Keratinocyte (primary cell): ENCODE measurements at regions not wholly inside any gene's neighbourhood (a gene's known extent, or its start where the extent isn't known, plus 50 kb on each side); places are given as distances from the start of the nearest gene placed in this dataset.

ENCODE experiments used
- DNase-seq: peaks from one replicate; pipeline ENCODE4 v3.0.0-alpha.2; 2011; ENCODE audit warnings: low read depth, missing footprints, low spot score
- FAIRE-seq: peaks from 2 replicates; lab custom pipeline; 2011; peaks lifted over from hg19 to GRCh38; lab: Jason Lieb, UNC
- H2AFZ ChIP-seq: 2 replicates; pipeline ENCODE4 v1.6.0; 2012; ENCODE audit warnings: low read length, control low read depth, inconsistent platforms; ENCODE audit not compliant: control insufficient read depth
- H3K27ac ChIP-seq: 2 replicates; pipeline ENCODE4 v1.5.1; 2011; ENCODE audit warnings: low read length; ENCODE audit not compliant: control insufficient read depth, insufficient read depth
- H3K27me3 ChIP-seq: 3 replicates; pipeline ENCODE4 v1.6.0; 2011; ENCODE audit warnings: low read length; ENCODE audit not compliant: control insufficient read depth, insufficient read depth; ENCODE audit errors: extremely low read depth
- H3K36me3 ChIP-seq, 2 experiments: 2 replicates in 1 of 2; 3 replicates in 1 of 2; pipeline ENCODE4 v1.5.1; 2011; ENCODE audit warnings: low read length in 2 of 2, mild to moderate bottlenecking in 1 of 2; ENCODE audit not compliant: control insufficient read depth in 2 of 2, insufficient read depth in 2 of 2; ENCODE audit errors: extremely low read depth in 1 of 2
- H3K4me1 ChIP-seq: 3 replicates; pipeline ENCODE4 v1.5.1; 2011; ENCODE audit warnings: low read length; ENCODE audit not compliant: control insufficient read depth, insufficient read depth; ENCODE audit errors: extremely low read depth
- H3K4me2 ChIP-seq: 3 replicates; pipeline ENCODE4 v1.6.0; 2011; ENCODE audit warnings: low read depth, low read length; ENCODE audit not compliant: control insufficient read depth, insufficient read depth; ENCODE audit errors: extremely low read depth
- H3K4me3 ChIP-seq, 3 experiments: fragments of 200-600 bp in 1 of 3; sonication (generic) in 1 of 3; 2 replicates in 2 of 3; 3 replicates in 1 of 3; pipeline ENCODE4 v1.5.1; 2011 to 2016; ENCODE audit warnings: low read length in 3 of 3, mild to moderate bottlenecking in 3 of 3, control low read depth in 2 of 3, inconsistent platforms in 1 of 3, low read depth in 1 of 3, mixed read lengths in 1 of 3, mixed run types in 1 of 3, moderate library complexity in 1 of 3; ENCODE audit not compliant: control insufficient read depth in 2 of 3, insufficient read depth in 2 of 3; ENCODE audit errors: extremely low read depth in 1 of 3
- H3K79me2 ChIP-seq: 2 replicates; pipeline ENCODE4 v1.6.0; 2012; ENCODE audit warnings: low read length; ENCODE audit not compliant: control insufficient read depth, insufficient read depth
- H3K9ac ChIP-seq: 3 replicates; pipeline ENCODE4 v1.6.0; 2011; ENCODE audit warnings: low read length; ENCODE audit not compliant: control insufficient read depth, insufficient read depth; ENCODE audit errors: extremely low read depth
- H3K9me1 ChIP-seq: 3 replicates; pipeline ENCODE4 v1.6.0; 2011; ENCODE audit warnings: low read length; ENCODE audit not compliant: control insufficient read depth, insufficient read depth; ENCODE audit errors: extremely low read depth
- H3K9me3 ChIP-seq: 2 replicates; pipeline ENCODE4 v1.5.1; 2012; ENCODE audit warnings: low read depth, low read length; ENCODE audit not compliant: control insufficient read depth
- H4K20me1 ChIP-seq: 3 replicates; pipeline ENCODE4 v1.6.0; 2011; ENCODE audit warnings: low read length; ENCODE audit not compliant: control insufficient read depth, insufficient read depth; ENCODE audit errors: extremely low read depth
- CTCF ChIP-seq, 3 experiments: IDR thresholded peaks in 1 of 3; conservative IDR thresholded peaks in 1 of 3; optimal IDR thresholded peaks in 1 of 3; 2 replicates in 2 of 3; 3 replicates in 1 of 3; pipeline versions ENCODE3 to v1.5.1; 2011; ENCODE audit warnings: low read length in 3 of 3, mild to moderate bottlenecking in 3 of 3, moderate library complexity in 2 of 3, control low read depth in 1 of 3, inconsistent platforms in 1 of 3; ENCODE audit not compliant: insufficient read depth in 2 of 3; ENCODE audit errors: extremely low read depth in 1 of 3
- EZH2 ChIP-seq: IDR thresholded peaks from one replicate; pipeline ENCODE4 v1.6.1; 2012; ENCODE audit warnings: inconsistent platforms, mild to moderate bottlenecking, low read length, moderate library complexity
- dilution Hi-C: fragments of 300-500 bp; cut with MboI; formaldehyde crosslinking; loops from one replicate; pipeline ENCODE4 v1.7.0; 2020; ENCODE audit warnings: low sequenced_read_pairs; ENCODE audit not compliant: extremely low pct_ligation_motif_present

GRCh38 chr18:61062258-61062657 lies 271.0 kb upstream of the CDH20 start:
- Histone ChIP-seq H3K9me1 (no peaks in the 10 kb centered on the region), H3K27me3 (no peaks in the 10 kb centered on the region), H3K36me3 (no peaks in the 10 kb centered on the region), H3K27ac (no peak overlapping the region), H4K20me1 (no peaks in the 10 kb centered on the region), H3K4me2 (no peak overlapping the region), H3K9me3 (no peaks in the 10 kb centered on the region), H3K79me2 (no peaks in the 10 kb centered on the region), H3K4me1 (no peaks in the 10 kb centered on the region), H2AFZ (no peak overlapping the region), H3K9ac (no peak overlapping the region), H3K4me3 (no peak overlapping the region)
- DNase-seq (no peak), FAIRE-seq (no peak)
- no peak for TF ChIP-seq CTCF (optimal IDR thresholded peaks at IDR 0.05 in 1 of 3, IDR thresholded peaks at IDR 0.05 in 1 of 3, conservative IDR thresholded peaks at IDR 0.05 in 1 of 3; ENCODE audit: extremely low read depth in 1 of 3, insufficient read depth in 2 of 3, low read length in 3 of 3)
- no peak for TF ChIP-seq EZH2
- dilution Hi-C loops = no loop called here

- DNase-seq (no peak), FAIRE-seq (no peak)
- Histone ChIP-seq H3K4me1 (no peaks in the 10 kb centered on the region), H3K9me3 (no peaks in the 10 kb centered on the region), H3K9ac (no peak overlapping the region), H3K36me3 (no peaks in the 10 kb centered on the region), H3K27me3 (no peaks in the 10 kb centered on the region), H3K4me3 (no peak overlapping the region), H3K27ac (no peak overlapping the region), H3K79me2 (no peaks in the 10 kb centered on the region), H3K4me2 (no peak overlapping the region), H2AFZ (no peak overlapping the region), H3K9me1 (no peaks in the 10 kb centered on the region), H4K20me1 (no peaks in the 10 kb centered on the region)
- dilution Hi-C loops = no loop called here
- no peak for TF ChIP-seq EZH2
- TF ChIP-seq CTCF (optimal IDR thresholded peaks at IDR 0.05 in 1 of 3, IDR thresholded peaks at IDR 0.05 in 1 of 3, conservative IDR thresholded peaks at IDR 0.05 in 1 of 3; ENCODE audit: extremely low read depth in 1 of 3, insufficient read depth in 2 of 3, low read length in 3 of 3) = no peak
Measured at GRCh38 chr18:61064911-61065310, 268.3 kb upstream of the CDH20 start.
